ENCODE measurements at regions not wholly inside any gene's neighbourhood (a gene's known extent, or its start where the extent isn't known, plus 50 kb on each side); places are given as distances from the start of the nearest gene placed in this dataset.

DNA sequence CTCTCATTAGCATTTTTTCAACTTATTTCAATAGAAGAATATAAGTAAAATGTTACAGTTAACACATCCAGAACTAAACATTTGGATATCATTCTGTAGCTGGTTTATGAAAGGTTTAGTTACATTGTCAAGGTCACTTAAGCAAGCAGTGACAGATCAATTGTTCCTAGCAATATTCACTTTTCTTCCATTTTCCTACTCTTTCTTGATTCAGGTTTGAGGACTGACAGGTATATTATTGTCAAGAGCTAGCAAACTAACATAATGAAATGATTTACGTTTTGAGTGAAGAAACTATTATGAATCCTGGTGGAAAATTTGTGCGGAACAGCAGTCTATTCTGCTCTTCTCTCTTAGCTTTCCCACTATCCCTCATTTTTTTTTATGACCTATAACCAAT lies 220.4 kb upstream of the ADGRL4 start:
- Histone ChIP-seq H3K79me2 (ENCODE audit: insufficient read depth, low read depth, low read length) (no peaks in the 10 kb centered on the region), H3K9me3 (ENCODE audit: low read length) (no peaks in the 10 kb centered on the region), H3K4me2 (ENCODE audit: low read length) (no peak overlapping the region), H3K36me3 (ENCODE audit: insufficient read depth, low read length) (no peaks in the 10 kb centered on the region), H3K27ac (ENCODE audit: low read depth, low read length, poor library complexity, severe bottlenecking) (no peak overlapping the region), H4K20me1 (ENCODE audit: insufficient read depth, low read length) (no peaks in the 10 kb centered on the region), H3K4me1 (ENCODE audit: insufficient read depth, low read length, poor library complexity, severe bottlenecking) (no peaks in the 10 kb centered on the region), H2AFZ (ENCODE audit: low read length) (no peak overlapping the region), H3K4me3 (ENCODE audit: low read depth, low read length, poor library complexity, severe bottlenecking) (no peak overlapping the region), H3K9me2 (ENCODE audit: insufficient read depth, low read length) (0 out of 2 replicates have a peak, but pooled peaks cover 4% of the 10 kb centered on the region)
- ChIA-PET POLR2A (no interaction called here), CTCF (ENCODE audit: unreplicated experiment) (no interaction called here)
- TF ChIP-seq EZH2phosphoT487 (IDR thresholded peaks at IDR 0.05; ENCODE audit: borderline replicate concordance, low read depth, low read length): no peak
- BruUV-seq (replicated peaks): no TSS peak
- no peak for DNase-seq (ENCODE audit: low spot score)
- intact Hi-C loops (cut with micrococcal nuclease; ENCODE audit: unreplicated experiment): no loop called here

DNA sequence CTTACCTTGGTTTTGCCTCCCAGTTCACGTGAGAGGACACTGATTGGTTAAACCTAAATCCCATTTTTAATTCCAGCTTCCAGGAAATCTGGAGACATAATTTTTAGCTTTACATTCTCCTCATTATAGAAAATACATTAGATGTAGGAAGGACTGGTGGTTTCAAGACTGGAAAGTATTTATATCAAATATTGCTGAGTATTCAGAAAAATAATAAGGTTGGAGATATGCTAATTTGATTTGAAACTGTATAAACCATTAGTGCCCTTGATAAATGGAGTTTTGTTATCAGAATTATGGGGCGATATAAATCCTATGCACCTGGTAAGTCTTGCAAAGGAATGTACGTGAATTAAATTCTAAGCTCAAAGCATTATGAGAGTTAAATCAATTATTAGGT lies 218.0 kb upstream of the ADGRL4 start:
- BruUV-seq (replicated peaks): no TSS peak
- POLR2A ChIA-PET: no interaction called here
- no peak overlapping the region for H2AFZ ChIP-seq (ENCODE audit: low read length)
- H3K4me3 ChIP-seq (ENCODE audit: low read depth, low read length, poor library complexity, severe bottlenecking): no peak overlapping the region
- no peak overlapping the region for H3K27ac ChIP-seq (ENCODE audit: low read depth, low read length, poor library complexity, severe bottlenecking)
- no peaks in the 10 kb centered on the region for H3K36me3 ChIP-seq (ENCODE audit: insufficient read depth, low read length)
- no peak for DNase-seq (ENCODE audit: low spot score)
- no peak for TF ChIP-seq EZH2phosphoT487 (IDR thresholded peaks at IDR 0.05; ENCODE audit: borderline replicate concordance, low read depth, low read length)
- TF ChIP-seq, protein P1, sequence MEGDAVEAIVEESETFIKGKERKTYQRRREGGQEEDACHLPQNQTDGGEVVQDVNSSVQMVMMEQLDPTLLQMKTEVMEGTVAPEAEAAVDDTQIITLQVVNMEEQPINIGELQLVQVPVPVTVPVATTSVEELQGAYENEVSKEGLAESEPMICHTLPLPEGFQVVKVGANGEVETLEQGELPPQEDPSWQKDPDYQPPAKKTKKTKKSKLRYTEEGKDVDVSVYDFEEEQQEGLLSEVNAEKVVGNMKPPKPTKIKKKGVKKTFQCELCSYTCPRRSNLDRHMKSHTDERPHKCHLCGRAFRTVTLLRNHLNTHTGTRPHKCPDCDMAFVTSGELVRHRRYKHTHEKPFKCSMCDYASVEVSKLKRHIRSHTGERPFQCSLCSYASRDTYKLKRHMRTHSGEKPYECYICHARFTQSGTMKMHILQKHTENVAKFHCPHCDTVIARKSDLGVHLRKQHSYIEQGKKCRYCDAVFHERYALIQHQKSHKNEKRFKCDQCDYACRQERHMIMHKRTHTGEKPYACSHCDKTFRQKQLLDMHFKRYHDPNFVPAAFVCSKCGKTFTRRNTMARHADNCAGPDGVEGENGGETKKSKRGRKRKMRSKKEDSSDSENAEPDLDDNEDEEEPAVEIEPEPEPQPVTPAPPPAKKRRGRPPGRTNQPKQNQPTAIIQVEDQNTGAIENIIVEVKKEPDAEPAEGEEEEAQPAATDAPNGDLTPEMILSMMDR (conservative IDR thresholded peaks at IDR 0.05; ENCODE audit: low read length): no peak
- H3K9me2 ChIP-seq (ENCODE audit: insufficient read depth, low read length): 0 out of 2 replicates have a peak, but pooled peaks cover 4% of the 10 kb centered on the region
- H3K79me2 ChIP-seq (ENCODE audit: insufficient read depth, low read depth, low read length): no peaks in the 10 kb centered on the region
- H3K4me2 ChIP-seq (ENCODE audit: low read length): no peak overlapping the region
- H3K9me3 ChIP-seq (ENCODE audit: low read length): no peaks in the 10 kb centered on the region
- H4K20me1 ChIP-seq (ENCODE audit: insufficient read depth, low read length): no peaks in the 10 kb centered on the region
- CTCF ChIA-PET (ENCODE audit: unreplicated experiment): no interaction called here
- intact Hi-C loops (cut with micrococcal nuclease; ENCODE audit: unreplicated experiment): no loop called here
- no peaks in the 10 kb centered on the region for H3K4me1 ChIP-seq (ENCODE audit: insufficient read depth, low read length, poor library complexity, severe bottlenecking)

DNA sequence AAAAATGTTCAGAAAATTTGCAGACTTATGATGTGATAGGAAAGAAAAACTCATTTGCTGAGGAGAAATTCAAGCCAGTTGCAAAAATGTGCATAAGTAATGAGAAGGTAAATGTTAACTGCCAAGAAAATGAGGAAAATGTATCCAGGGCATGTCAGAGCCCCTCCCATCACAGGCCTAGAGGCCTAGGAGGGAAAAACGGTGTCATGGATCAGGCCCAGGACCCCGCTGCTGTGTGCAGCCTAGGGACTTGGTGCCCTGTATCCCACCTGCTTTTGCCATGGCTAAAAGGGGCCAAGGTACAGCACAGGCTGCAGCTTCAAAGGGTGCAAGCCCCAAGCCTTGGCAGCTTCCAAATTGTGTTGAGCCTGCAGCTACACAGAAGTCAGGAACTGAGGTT lies 214.0 kb upstream of the ADGRL4 start:
- H3K27ac ChIP-seq (ENCODE audit: low read depth, low read length, poor library complexity, severe bottlenecking): no peak overlapping the region
- H3K9me3 ChIP-seq (ENCODE audit: low read length): no peaks in the 10 kb centered on the region
- H3K79me2 ChIP-seq (ENCODE audit: insufficient read depth, low read depth, low read length): no peaks in the 10 kb centered on the region
- H3K4me3 ChIP-seq (ENCODE audit: low read depth, low read length, poor library complexity, severe bottlenecking): no peak overlapping the region
- H3K4me1 ChIP-seq (ENCODE audit: insufficient read depth, low read length, poor library complexity, severe bottlenecking): no peaks in the 10 kb centered on the region
- ChIA-PET POLR2A (no interaction called here), CTCF (ENCODE audit: unreplicated experiment) (no interaction called here)
- TF ChIP-seq, protein P1 (conservative IDR thresholded peaks at IDR 0.05; ENCODE audit: low read length): no peak
- no peak for TF ChIP-seq EZH2phosphoT487 (IDR thresholded peaks at IDR 0.05; ENCODE audit: borderline replicate concordance, low read depth, low read length)
- intact Hi-C loops (cut with micrococcal nuclease; ENCODE audit: unreplicated experiment): no loop called here
- no peak for DNase-seq (ENCODE audit: low spot score)
- no peaks in the 10 kb centered on the region for H3K9me2 ChIP-seq (ENCODE audit: insufficient read depth, low read length)
- H3K4me2 ChIP-seq (ENCODE audit: low read length): no peak overlapping the region
- no peaks in the 10 kb centered on the region for H3K36me3 ChIP-seq (ENCODE audit: insufficient read depth, low read length)
- H2AFZ ChIP-seq (ENCODE audit: low read length): no peak overlapping the region
- no TSS peak for BruUV-seq (replicated peaks)
- no peaks in the 10 kb centered on the region for H4K20me1 ChIP-seq (ENCODE audit: insufficient read depth, low read length)
